Activated CD8-positive, alpha-beta memory T cell treated with anti-CD3 and anti-CD28 coated beads, Interleukin-2, amount 50 U/mL, for 1 hour (primary cell): ENCODE measurements at regions not wholly inside any gene's neighbourhood (a gene's known extent, or its start where the extent isn't known, plus 50 kb on each side); places are given as distances from the start of the nearest gene placed in this dataset.

Experiments used
- DNase-seq: peaks from one replicate; pipeline ENCODE4 v3.0.0-alpha.2; 2020; ENCODE audit errors: extremely low read depth

DNA sequence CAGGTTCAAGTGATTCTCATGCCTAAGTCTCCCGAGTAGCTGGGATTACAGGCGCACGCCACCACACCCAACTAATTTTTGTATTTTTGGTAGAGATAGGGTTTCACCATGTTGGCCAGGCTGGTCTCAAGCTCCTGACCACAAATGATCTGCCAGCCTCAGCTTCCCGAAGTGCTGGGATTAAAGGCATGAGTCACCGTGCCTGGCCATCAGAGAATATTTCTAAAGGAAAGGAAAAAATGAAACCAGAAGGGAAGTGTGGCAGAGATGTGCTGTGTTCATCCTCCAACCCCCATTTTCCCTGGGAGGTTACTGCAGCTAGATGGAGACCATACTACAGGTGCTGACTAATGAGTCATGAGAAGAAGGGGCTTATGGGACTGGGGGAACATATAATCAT, 964.1 kb downstream of the TTLL7 start:
- no peak for DNase-seq

GRCh38 chr1:83033682-83034081, 965.2 kb downstream of the TTLL7 start:
- DNase-seq = no peak

GRCh38 chr1:83029916-83030315, 969.0 kb downstream of the TTLL7 start:
- DNase-seq = no peak

GRCh38 chr1:83029050-83029449, 969.9 kb downstream of the TTLL7 start:
- no peak for DNase-seq

- no peak for DNase-seq
These were observed 970.5 kb downstream of the TTLL7 start for GRCh38 chr1:83028467-83028866.

GRCh38 chr1:83027511-83027910, 971.4 kb downstream of the TTLL7 start:
- DNase-seq = no peak

DNA sequence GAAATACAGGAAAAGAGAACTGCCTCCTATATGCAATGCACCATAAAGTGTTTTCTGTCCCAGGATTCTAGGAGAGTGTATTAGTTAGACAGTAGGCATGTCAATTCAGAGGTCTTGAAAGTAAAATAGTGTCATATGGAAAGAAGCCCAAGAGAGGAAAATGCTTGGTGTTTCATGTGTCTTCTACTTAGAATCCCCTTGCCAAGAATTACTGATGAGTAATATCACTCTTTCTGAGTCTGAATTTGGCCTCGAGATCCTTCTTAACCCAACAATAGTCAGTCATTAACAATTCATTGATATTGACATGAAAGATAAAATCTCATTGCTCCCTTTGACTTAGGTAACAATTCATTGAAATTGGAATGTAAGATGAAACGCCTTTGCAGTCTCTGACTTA, 972.2 kb downstream of the TTLL7 start:
- no peak for DNase-seq

DNA sequence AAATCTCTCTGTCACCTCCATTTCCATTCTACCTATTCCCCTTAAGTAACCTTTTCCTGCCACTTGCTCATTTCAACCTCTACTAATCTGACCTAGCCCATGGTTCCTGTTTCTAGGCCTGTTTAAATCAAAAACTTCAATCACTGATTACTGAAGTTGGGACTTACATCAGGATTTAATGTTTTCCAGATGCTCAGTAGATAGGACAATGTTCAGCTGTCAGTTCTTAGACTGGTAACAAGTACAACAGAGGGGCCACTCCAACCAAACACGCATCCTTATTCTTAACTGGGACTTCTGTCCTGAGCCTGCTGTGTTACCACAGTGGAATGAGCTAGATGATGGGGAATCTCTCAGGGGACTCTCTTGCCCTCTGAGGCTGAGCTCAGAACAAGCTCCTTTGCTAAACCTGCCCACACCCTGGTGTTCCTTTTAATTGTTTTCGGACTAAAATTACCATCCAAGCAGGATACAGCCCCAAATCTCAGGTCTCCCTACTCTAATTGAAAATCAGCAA, 974.6 kb downstream of the TTLL7 start:
- DNase-seq = no peak

DNA sequence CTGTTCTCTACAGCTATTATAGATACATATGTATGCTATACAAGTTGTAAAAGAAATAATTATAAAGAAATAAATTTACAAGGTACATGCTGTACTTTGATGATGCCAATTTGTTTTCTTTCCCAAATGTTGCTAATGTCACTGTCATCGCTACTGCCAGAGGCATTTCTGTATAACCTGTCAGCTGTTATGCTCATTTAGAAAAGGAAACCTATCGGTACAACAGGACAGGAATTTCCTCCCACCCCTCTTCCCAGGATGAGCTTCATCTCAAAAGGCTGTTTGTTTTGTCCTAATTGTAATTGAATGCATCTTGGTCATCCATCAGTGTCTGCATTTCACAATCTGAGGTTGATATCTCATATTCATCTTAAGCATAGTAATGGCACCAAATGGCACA, 975.7 kb downstream of the TTLL7 start:
- DNase-seq = no peak

- DNase-seq = no peak
These were observed 976.7 kb downstream of the TTLL7 start for GRCh38 chr1:83022206-83022605.

DNA sequence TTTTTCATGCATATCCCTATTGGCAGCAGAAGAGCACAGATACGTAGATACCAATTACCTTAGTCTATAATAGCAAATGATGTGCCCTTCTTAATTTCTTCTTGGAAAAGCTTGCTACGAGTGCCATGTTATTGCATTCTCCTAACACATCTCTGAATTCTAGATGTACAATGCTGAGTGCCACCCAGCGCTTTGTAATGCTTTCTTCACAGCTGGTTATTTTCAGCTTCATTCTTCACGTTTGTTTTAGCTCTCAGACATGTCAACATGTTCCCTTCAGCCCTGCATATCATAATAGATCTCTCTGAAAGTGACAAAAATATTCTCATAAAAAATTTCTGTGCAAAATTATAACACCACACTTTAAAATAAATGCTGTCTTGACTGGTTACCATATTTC, 981.2 kb downstream of the TTLL7 start:
- DNase-seq = no peak

- DNase-seq = no peak
These were observed 981.7 kb downstream of the TTLL7 start for GRCh38 chr1:83017276-83017675.

GRCh38 chr1:83016354-83016849, 982.5 kb downstream of the TTLL7 start:
- DNase-seq = no peak

- DNase-seq = no peak
These were observed 983.8 kb downstream of the TTLL7 start for GRCh38 chr1:83015163-83015562.

DNA sequence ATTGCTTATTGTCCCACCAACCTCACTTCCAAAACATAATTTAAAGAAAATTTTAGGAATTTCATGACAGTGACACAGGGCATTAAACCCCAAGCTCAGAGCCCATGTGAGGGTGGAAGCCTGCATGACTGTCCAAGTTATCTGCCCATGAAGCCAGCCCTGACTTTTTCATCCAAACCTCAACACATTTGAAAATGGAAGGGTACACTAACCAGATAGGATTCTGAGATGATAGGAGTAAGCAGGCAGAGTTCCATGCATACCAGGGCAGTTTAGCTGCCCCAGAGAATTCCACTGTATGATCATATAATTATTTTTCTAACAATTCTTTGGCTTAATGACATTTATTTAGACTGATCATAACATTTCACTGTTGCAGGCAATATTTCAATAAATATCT, 986.0 kb downstream of the TTLL7 start:
- DNase-seq = no peak

GRCh38 chr1:83011265-83011664, 987.7 kb downstream of the TTLL7 start:
- DNase-seq = no peak

DNA sequence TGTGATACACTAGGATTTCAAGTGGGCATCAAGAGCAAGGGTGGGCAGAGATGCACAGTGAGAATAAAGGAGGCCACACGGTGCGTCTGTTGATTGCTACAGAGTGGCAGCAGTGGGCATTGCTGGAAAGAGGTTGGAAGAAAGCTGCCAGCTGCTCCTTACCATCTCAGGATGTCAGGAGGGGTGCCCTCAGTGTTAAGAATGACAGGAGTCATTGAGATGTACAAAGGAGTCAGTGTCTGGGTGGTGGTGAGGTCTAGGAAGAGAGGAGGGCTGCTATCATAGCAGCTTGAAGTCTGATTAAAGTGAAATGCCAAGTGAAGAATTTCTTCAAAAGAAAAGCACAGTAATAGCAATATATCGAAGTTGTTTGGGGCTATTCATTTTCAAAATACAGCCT, 992.7 kb downstream of the TTLL7 start:
- no peak for DNase-seq

DNA sequence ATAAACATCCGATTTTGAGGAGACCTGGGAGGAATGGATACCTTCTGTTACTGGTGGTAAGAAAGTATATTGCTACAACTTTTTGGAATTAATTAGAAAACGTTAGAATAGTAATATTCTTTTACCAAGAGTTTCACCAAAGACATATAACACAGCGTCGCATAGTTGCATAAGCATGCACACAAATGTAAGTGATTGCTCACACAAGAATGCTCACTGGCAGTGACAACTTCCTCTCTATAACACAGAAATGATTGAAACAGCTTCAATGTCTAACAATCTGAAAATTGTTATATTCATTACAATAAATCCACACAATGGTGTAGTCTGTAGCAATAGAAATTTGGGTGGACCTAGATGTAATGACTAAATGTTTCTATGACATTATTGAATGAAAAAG, 998.6 kb downstream of the TTLL7 start:
- no peak for DNase-seq

DNA sequence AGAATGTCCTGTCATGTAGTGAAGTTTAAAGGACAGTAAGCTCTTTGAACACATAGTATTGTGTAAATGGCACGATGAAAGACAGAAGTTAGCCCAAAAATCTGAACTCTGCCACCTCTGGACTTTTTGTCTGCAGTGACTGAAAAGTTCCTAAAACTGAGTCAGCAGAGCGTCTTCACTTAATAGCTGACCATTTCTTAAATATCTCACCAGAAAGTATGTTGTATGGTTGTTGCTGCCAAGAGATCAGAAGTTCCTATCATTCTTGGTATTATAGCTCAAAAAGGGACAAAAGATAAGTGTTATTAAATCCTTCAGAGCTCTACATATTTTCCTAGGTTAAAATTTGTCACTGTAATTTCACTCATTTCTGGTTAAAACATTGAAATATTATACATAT, 1003.0 kb downstream of the TTLL7 start:
- DNase-seq = no peak

DNA sequence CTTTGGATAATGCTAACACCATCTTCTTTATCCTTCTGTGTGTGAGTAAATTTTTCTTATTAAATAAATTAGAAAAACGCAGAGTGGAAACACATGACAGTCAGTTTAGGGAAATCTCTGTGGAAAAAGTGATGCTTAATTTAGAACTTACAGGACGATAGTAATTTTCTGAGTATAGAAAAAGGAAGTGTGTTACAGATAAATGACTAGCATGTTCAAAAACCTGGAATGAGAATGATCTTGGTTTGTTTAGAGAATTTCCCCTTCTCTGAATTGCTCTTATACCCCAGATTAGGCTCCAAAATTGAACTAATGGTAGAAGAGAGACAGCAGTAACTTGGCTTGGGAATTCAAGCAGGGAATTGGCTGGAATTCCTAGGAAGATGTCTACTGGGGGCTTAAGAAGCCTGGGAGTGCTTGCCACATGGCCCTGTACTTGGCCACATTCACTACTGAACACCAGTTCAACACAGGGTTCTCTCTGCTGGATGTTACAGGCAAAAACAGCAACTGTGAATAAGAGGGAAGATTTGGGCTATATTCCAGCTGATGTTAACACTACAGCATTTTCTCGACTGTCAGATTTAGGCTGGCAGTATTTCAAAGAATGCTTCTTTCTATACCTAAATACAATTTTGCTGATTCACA, 1004.2 kb downstream of the TTLL7 start:
- no peak for DNase-seq

DNA sequence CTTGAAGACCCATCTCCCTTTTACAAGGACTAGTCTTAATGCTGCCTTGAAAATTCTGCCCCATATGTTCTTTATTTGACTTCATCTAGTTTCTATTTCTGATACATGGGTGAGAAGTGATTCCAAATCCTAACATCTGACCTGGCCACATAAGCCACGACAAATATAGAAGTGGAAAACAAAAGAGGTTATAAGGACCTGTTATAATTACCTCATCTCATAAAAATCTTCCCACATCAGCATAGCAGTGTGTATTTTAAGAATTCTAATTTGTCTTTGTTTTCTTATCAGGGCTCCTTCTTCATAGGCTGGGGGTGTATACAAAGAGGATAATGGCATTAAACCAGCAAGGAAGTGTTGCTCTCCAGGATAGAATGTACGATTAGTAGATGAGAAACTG, 1007.4 kb downstream of the TTLL7 start:
- DNase-seq = no peak

DNA sequence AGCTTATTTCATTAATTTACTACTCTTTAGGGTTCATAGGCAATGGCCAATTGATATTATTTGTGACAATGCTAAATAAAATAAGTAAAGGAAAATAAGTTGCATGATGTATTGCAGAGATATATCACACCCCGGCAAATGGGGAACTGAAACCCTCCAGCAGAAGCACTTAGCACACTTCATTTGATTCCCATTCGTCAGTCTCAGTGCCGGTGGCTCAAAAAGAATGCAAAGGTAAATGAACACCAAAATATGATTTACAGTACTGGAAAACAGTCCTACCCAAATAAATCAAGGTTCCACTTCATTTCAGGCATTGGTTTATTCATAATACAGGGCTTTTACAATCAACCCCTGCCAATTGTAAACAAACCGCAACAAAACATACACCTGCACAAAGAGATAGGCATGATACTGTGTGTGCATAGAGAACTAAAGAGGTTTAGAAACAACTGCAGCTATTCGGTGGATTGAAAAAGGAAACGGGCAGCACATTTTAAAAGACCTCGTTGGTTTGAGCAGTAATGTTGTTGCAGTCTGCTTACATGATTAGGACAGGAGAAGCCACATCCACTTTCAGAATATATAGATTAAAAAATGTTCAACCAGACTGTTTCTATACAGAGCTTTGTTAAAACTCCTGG, 1019.2 kb downstream of the TTLL7 start:
- DNase-seq = no peak

DNA sequence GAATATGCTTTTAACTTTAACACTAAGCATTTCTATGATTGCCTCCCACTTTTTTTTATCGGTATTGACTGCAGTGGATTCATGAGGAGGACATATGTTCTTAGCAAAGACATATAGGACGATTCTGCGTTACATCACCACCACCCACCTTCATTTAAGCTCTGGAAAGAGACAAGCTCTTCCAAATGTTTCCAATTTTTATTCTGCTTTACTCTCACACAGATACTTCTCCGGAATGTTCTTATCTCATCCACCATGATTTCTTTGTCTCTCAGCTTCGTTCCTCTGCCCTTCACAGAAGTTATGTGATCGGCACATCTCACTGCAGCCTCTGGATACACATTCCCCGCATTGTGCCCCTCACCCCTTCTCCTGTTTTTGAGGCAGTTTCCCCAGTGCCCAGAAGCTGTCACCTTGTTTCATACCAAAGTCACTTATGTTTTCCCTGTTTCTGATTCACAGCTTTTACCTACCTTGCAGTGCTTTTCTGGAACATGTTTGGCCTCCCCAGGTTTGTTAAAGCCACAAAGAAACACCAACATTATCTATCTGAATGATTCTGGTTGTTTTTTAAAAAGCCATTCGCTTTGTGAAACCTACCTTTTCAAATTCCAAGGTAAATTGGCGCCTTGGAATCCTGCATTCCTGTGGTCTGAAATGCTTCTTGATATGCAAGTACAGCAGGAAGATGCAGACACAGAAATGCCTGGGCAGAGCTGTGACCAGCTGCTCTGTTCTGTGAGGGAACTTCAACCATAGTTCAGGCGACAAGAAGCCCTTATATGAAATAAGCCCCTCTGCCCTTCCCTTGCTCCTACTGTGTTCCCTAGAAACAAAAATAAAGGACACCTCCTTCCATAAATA, 1020.2 kb downstream of the TTLL7 start:
- DNase-seq = no peak
